ENCODE measurements at regions not wholly inside any gene's neighbourhood (a gene's known extent, or its start where the extent isn't known, plus 50 kb on each side); places are given as distances from the start of the nearest gene placed in this dataset.

DNA sequence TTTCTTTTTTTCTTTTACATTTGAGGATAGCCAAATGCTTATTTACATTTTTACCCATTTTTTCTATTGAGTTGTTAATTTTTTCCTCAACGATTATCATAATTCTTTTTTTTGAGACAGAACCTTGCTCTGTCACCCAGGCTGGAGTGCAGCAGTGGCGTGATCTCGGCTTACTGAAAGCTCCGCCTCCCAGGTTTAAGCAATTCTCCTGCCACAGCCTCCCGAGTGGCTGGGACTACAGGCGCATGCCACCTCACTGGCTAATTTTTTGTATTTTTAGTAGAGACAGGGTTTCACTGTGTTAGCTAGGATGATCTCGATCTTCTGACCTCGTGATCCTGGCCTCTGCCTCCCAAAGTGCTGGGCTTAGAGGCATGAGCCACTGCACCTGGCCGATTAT, 208.7 kb downstream of the LIG4 start:
- TF ChIP-seq, protein P1, sequence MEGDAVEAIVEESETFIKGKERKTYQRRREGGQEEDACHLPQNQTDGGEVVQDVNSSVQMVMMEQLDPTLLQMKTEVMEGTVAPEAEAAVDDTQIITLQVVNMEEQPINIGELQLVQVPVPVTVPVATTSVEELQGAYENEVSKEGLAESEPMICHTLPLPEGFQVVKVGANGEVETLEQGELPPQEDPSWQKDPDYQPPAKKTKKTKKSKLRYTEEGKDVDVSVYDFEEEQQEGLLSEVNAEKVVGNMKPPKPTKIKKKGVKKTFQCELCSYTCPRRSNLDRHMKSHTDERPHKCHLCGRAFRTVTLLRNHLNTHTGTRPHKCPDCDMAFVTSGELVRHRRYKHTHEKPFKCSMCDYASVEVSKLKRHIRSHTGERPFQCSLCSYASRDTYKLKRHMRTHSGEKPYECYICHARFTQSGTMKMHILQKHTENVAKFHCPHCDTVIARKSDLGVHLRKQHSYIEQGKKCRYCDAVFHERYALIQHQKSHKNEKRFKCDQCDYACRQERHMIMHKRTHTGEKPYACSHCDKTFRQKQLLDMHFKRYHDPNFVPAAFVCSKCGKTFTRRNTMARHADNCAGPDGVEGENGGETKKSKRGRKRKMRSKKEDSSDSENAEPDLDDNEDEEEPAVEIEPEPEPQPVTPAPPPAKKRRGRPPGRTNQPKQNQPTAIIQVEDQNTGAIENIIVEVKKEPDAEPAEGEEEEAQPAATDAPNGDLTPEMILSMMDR (IDR thresholded peaks at IDR 0.05), result no peak
- no peak for TF ChIP-seq POLR2A (IDR thresholded peaks at IDR 0.05)
